ENCODE measurements at regions not wholly inside any gene's neighbourhood (a gene's known extent, or its start where the extent isn't known, plus 50 kb on each side); places are given as distances from the start of the nearest gene placed in this dataset.

DNA sequence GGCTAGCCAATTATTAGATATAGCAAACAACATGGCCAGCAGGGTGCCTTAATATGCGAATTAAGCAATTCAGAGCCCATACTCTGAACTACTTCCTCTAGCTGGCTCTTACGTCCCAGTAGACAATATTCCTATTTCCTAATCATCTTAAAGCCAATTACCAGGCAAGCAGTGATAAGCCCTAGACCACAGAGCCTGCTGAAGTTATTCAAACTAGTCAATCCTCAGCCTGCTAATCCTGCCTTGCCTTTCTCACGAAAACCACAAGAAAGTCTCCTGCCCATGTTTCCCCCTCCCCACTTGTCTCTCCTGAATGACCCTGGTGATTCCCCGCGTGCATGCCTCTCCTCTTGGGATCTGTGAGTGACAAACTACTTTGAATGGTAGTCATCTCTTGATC is 86.8 kb upstream of the CACNA2D1 start:
- TF ChIP-seq, protein P1, sequence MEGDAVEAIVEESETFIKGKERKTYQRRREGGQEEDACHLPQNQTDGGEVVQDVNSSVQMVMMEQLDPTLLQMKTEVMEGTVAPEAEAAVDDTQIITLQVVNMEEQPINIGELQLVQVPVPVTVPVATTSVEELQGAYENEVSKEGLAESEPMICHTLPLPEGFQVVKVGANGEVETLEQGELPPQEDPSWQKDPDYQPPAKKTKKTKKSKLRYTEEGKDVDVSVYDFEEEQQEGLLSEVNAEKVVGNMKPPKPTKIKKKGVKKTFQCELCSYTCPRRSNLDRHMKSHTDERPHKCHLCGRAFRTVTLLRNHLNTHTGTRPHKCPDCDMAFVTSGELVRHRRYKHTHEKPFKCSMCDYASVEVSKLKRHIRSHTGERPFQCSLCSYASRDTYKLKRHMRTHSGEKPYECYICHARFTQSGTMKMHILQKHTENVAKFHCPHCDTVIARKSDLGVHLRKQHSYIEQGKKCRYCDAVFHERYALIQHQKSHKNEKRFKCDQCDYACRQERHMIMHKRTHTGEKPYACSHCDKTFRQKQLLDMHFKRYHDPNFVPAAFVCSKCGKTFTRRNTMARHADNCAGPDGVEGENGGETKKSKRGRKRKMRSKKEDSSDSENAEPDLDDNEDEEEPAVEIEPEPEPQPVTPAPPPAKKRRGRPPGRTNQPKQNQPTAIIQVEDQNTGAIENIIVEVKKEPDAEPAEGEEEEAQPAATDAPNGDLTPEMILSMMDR (IDR thresholded peaks at IDR 0.05 in 2 of 3, conservative IDR thresholded peaks at IDR 0.05 in 1 of 3; ENCODE audit: control insufficient read depth in 2 of 3, extremely low read depth in 1 of 3, insufficient read depth in 1 of 3, low read depth in 3 of 3, low read length in 3 of 3): no peak
- TF ChIP-seq TCF3 (IDR thresholded peaks at IDR 0.05; ENCODE audit: borderline replicate concordance, insufficient read depth, low read depth, low read length) (no peak), SIN3A (IDR thresholded peaks at IDR 0.05; ENCODE audit: low read depth, low read length) (no peak), POLR2AphosphoS5 (IDR thresholded peaks at IDR 0.05; ENCODE audit: low read length) (no peak), SIX5 (IDR thresholded peaks at IDR 0.05; ENCODE audit: low read depth, low read length, severe bottlenecking) (no peak)
